Neural cell (in vitro differentiated cells): ENCODE measurements at regions not wholly inside any gene's neighbourhood (a gene's known extent, or its start where the extent isn't known, plus 50 kb on each side); places are given as distances from the start of the nearest gene placed in this dataset.
A peak's percentile ranks its signal among the peaks of the same experiment; 100 is the strongest.

Experiments used
- H2AFZ ChIP-seq: fragments of 200-600, 300-800 bp; sonication (generic), shearing (Covaris generic); 2 replicates; pipeline ENCODE4 v1.6.0; 2014; ENCODE audit warnings: low read depth, mild to moderate bottlenecking, antibody characterized with exemption, low read length, moderate library complexity
- H3F3A ChIP-seq: fragments of 200-600 bp; shearing (Covaris generic); 2 replicates; pipeline ENCODE4 v1.6.1; 2016; ENCODE audit warnings: mild to moderate bottlenecking, moderate library complexity, mixed read lengths, antibody characterized with exemption, low read length; ENCODE audit not compliant: insufficient read depth, poor library complexity, severe bottlenecking
- H3K27ac ChIP-seq: fragments of 200-600, 300-800 bp; sonication (generic), shearing (Covaris generic); 2 replicates; pipeline ENCODE4 v1.5.1; 2014; ENCODE audit warnings: mild to moderate bottlenecking, low read length, moderate library complexity
- H3K27me3 ChIP-seq: fragments of 300-800, 200-600 bp; sonication (generic), shearing (Covaris generic); 2 replicates; pipeline ENCODE4 v1.6.0; 2014; ENCODE audit warnings: mild to moderate bottlenecking, low read depth, low read length, moderate library complexity; ENCODE audit not compliant: insufficient read depth
- H3K36me3 ChIP-seq: fragments of 300-800, 200-600 bp; sonication (generic), shearing (Covaris generic); 2 replicates; pipeline ENCODE4 v1.5.1; 2014; ENCODE audit warnings: mild to moderate bottlenecking, antibody characterized with exemption, low read length, moderate library complexity; ENCODE audit not compliant: insufficient read depth
- H3K4me2 ChIP-seq: fragments of 300-800, 200-600 bp; sonication (generic), shearing (Covaris generic); 2 replicates; pipeline ENCODE4 v1.6.0; 2014; ENCODE audit warnings: mild to moderate bottlenecking, low read length
- H3K4me3 ChIP-seq: fragments of 300-800, 200-600 bp; sonication (generic), shearing (Covaris generic); 2 replicates; pipeline ENCODE4 v1.5.1; 2014; ENCODE audit warnings: mild to moderate bottlenecking, low read length, moderate library complexity
- H3K79me2 ChIP-seq: fragments of 200-600 bp; shearing (Covaris generic); replicated peaks from 2 replicates; pipeline ENCODE4 v1.6.0; 2014; ENCODE audit warnings: mild to moderate bottlenecking, low read length, moderate library complexity; ENCODE audit not compliant: insufficient read depth
- H3K9ac ChIP-seq: fragments of 300-800, 200-600 bp; sonication (generic), shearing (Covaris generic); 2 replicates; pipeline ENCODE4 v1.6.1; 2016; ENCODE audit warnings: mild to moderate bottlenecking, low read length, mixed read lengths
- H3K9me2 ChIP-seq: fragments of 200-600 bp; shearing (Covaris generic); 2 replicates; pipeline ENCODE4 v1.6.1; 2016; ENCODE audit warnings: mild to moderate bottlenecking, low read length, mixed read lengths; ENCODE audit not compliant: insufficient read depth
- H3K9me3 ChIP-seq: fragments of 200-600, 300-800 bp; sonication (generic), shearing (Covaris generic); 2 replicates; pipeline ENCODE4 v1.6.1; 2016; ENCODE audit warnings: mild to moderate bottlenecking, mixed run types, low read length, moderate library complexity, mixed read lengths
- H4K20me1 ChIP-seq: fragments of 200-600 bp; shearing (Covaris generic); 2 replicates; pipeline ENCODE4 v1.6.1; 2016; ENCODE audit warnings: mild to moderate bottlenecking, mixed run types; ENCODE audit not compliant: insufficient read depth
- CTCF ChIP-seq: fragments of 450-650 bp; IDR thresholded peaks from 2 replicates; pipeline ENCODE4 v1.5.1; 2014; ENCODE audit warnings: antibody characterized with exemption, mild to moderate bottlenecking, moderate library complexity; ENCODE audit not compliant: poor library complexity, severe bottlenecking
- EP300 ChIP-seq: fragments of 450-650 bp; conservative IDR thresholded peaks from 2 replicates; pipeline ENCODE4 v1.6.1; 2014; ENCODE audit warnings: antibody characterized with exemption, mild to moderate bottlenecking, moderate library complexity; ENCODE audit not compliant: poor library complexity, severe bottlenecking
- EZH2 ChIP-seq: fragments of 200-600, 300-800 bp; shearing (Covaris generic), sonication (generic); IDR thresholded peaks from 2 replicates; pipeline ENCODE4 v1.6.1; 2014; ENCODE audit warnings: antibody characterized with exemption, low read length, borderline replicate concordance, mild to moderate bottlenecking; ENCODE audit not compliant: insufficient read depth, poor library complexity, severe bottlenecking
- MXI1 ChIP-seq: fragments of 450-650 bp; conservative IDR thresholded peaks from 2 replicates; pipeline ENCODE4 v1.6.1; 2014; ENCODE audit warnings: antibody characterized with exemption, mild to moderate bottlenecking; ENCODE audit not compliant: poor library complexity, severe bottlenecking
- POLR2AphosphoS5 ChIP-seq: IDR thresholded peaks from 2 replicates; pipeline ENCODE4 v1.6.1; 2012
- RAD21 ChIP-seq: fragments of 450-650 bp; conservative IDR thresholded peaks from 2 replicates; pipeline ENCODE4 v1.6.1; 2014; ENCODE audit warnings: antibody characterized with exemption, mild to moderate bottlenecking, moderate library complexity
- REST ChIP-seq: IDR thresholded peaks from 2 replicates; pipeline ENCODE4 v1.6.1; 2012; ENCODE audit warnings: borderline replicate concordance
- SMC3 ChIP-seq: fragments of 450-650 bp; conservative IDR thresholded peaks from 2 replicates; pipeline ENCODE4 v1.6.1; 2014; ENCODE audit warnings: antibody characterized with exemption, mild to moderate bottlenecking, moderate library complexity; ENCODE audit not compliant: poor library complexity
- TAF1 ChIP-seq: IDR thresholded peaks from 2 replicates; pipeline ENCODE4 v1.6.1; 2012; ENCODE audit warnings: low read depth

- H3K4me3 ChIP-seq, result no peak overlapping the region
- H3F3A ChIP-seq, result no peaks in the 10 kb centered on the region
- H3K27ac ChIP-seq, result peak overlapping the region; percentile 21
- H3K36me3 ChIP-seq, result no peaks in the 10 kb centered on the region
- TF ChIP-seq MXI1, result no peak
- TF ChIP-seq RAD21, result no peak
- no peak for TF ChIP-seq EZH2
- no peak for TF ChIP-seq POLR2AphosphoS5
- no peak for TF ChIP-seq TAF1
- TF ChIP-seq EP300, result no peak
- no peak for TF ChIP-seq REST
- TF ChIP-seq SMC3, result no peak
- TF ChIP-seq CTCF, result no peak
- no peaks in the 10 kb centered on the region for H3K9me3 ChIP-seq
- H3K79me2 ChIP-seq, result no peaks in the 10 kb centered on the region
- H3K9me2 ChIP-seq, result no peaks in the 10 kb centered on the region
- H3K4me2 ChIP-seq, result no peak overlapping the region
- H2AFZ ChIP-seq, result no peak overlapping the region
- no peaks in the 10 kb centered on the region for H3K27me3 ChIP-seq
- H3K9ac ChIP-seq, result no peak overlapping the region
- H4K20me1 ChIP-seq, result no peaks in the 10 kb centered on the region
Observed at GRCh38 chr4:83923341-83923740, 387.4 kb downstream of the GPAT3 start.

- Histone ChIP-seq H3K4me3 (no peak overlapping the region), H3K27me3 (no peaks in the 10 kb centered on the region), H3K4me2 (no peak overlapping the region), H3K9me3 (no peaks in the 10 kb centered on the region), H3K27ac (no peak overlapping the region), H3K9ac (no peak overlapping the region), H3K79me2 (no peaks in the 10 kb centered on the region), H2AFZ (no peak overlapping the region), H3K36me3 (no peaks in the 10 kb centered on the region), H3F3A (no peaks in the 10 kb centered on the region), H3K9me2 (no peaks in the 10 kb centered on the region), H4K20me1 (no peaks in the 10 kb centered on the region)
- TF ChIP-seq EZH2, result no peak
- TF ChIP-seq RAD21, result no peak
Observed at GRCh38 chr4:83922402-83922801, 386.5 kb downstream of the GPAT3 start.

- no peaks in the 10 kb centered on the region for H3K36me3 ChIP-seq
- no peaks in the 10 kb centered on the region for H3K27me3 ChIP-seq
- H3F3A ChIP-seq, result no peaks in the 10 kb centered on the region
- no peak overlapping the region for H2AFZ ChIP-seq
- TF ChIP-seq REST (no peak), CTCF (no peak), EZH2 (no peak), POLR2AphosphoS5 (no peak), EP300 (no peak), SMC3 (no peak), TAF1 (no peak), RAD21 (no peak), MXI1 (no peak)
- no peak overlapping the region for H3K9ac ChIP-seq
- no peak overlapping the region for H3K4me2 ChIP-seq
- H3K27ac ChIP-seq, result no peak overlapping the region
- no peaks in the 10 kb centered on the region for H3K79me2 ChIP-seq
- no peaks in the 10 kb centered on the region for H4K20me1 ChIP-seq
- no peaks in the 10 kb centered on the region for H3K9me2 ChIP-seq
- no peaks in the 10 kb centered on the region for H3K9me3 ChIP-seq
- no peak overlapping the region for H3K4me3 ChIP-seq
Observed at GRCh38 chr4:83921124-83921523, 385.2 kb downstream of the GPAT3 start.
